DMS153 treated with DMSO at 0.1 percent for 48 hours (cell line): ENCODE measurements at regions not wholly inside any gene's neighbourhood (a gene's known extent, or its start where the extent isn't known, plus 50 kb on each side); places are given as distances from the start of the nearest gene placed in this dataset.
A peak's percentile ranks its signal among the peaks of the same experiment; 100 is the strongest.

Experiments
- DNase-seq: peaks from one replicate; lab custom pipeline; 2025; ENCODE audit not compliant: unreplicated experiment; lab: John Stamatoyannopoulos, UW

DNA sequence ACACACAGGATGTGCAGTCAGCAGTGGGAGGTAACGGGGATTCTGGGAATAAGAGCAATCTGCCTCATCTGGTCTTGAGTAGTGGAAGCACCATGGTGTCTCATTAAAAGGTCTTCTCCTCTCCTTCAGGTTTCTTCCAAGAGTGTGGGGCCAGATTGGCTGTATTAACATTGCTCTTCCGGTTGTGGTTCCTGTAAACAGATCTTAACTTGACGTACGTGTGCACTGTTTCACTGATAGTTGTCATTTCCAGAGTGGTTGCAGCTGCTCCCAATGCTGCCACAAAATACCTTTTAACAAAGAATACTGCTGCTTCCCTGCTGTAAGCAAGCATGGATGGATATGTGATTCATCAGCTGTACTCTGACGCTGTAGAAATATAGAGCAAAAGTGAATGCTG, 1443.4 kb upstream of the TENM3 start:
- DNase-seq = no peak

DNA sequence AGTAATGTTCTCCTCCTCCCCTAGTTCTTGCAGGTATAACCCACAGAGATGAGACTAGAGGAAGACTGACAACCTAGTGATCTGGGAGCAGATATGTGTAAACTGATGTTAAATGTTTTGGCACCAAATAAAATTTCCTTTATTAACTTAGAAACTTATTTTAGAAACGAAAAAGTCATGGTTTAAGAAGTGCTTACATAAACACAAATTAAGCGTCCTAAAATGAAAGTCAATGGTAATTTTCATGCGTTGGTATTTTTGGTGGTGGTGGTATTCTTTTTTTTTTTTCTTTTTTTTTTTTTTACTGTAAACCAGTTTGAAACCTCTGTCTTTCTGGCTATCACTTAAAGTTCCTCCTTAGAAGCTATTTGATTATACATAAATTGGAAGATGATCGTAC, 1438.1 kb upstream of the TENM3 start:
- DNase-seq = no peak

DNA sequence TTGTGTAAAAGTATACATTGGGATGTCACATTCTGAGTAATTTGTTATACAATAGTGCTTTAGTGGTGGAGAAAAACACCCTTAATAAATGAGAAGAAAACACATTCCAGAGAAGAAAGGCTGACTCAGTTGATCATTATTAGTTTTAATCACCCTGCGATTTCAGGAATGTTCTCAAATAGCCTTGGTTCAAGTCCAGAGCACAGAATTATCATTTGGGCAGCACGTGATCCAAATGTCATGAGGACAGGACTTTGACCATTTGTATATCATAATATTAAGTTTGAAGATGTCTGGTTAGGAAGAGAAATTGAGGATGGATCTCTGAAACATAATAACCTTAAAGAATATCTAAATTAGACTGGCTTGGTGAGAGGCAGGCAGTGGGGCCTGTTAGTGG, 1434.3 kb upstream of the TENM3 start:
- no peak for DNase-seq

DNA sequence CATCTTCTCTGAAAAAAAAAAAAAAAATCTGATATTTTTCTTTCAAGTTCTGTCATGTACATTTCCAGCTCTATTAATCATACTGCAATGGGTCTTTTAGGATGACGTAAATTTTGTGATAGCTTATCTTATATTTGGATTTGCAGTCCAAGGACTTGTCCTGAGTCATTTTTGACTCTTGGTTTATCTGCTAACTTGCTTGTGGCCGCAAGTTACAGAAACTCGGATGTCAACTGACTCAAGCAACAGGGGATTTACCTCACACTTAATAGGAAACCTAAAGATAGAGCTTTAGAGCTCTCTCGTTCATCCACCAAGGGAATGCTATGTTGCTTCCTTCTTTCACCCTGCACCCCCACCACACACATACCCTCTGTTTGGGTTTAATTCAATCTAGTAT, 1433.8 kb upstream of the TENM3 start:
- DNase-seq = no peak

DNA sequence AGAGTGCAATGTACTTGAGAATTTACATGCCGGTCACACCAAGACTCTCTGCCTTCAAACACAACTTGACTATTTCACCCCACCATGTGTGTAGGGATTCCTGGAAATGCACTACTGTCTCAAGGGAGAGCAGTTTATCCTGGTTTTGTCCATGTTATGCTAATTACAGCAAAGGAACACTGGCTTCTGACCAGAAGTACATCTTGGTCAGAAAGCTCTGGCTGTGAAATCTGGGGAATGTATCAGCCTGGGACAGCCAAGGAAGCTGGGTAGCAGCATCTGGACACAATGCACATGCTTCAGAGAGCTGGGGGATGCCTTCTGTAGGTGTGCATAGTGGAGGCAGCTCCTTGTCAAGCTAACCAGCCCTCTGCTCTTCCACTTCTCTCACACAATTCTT, 1432.6 kb upstream of the TENM3 start:
- no peak for DNase-seq

DNA sequence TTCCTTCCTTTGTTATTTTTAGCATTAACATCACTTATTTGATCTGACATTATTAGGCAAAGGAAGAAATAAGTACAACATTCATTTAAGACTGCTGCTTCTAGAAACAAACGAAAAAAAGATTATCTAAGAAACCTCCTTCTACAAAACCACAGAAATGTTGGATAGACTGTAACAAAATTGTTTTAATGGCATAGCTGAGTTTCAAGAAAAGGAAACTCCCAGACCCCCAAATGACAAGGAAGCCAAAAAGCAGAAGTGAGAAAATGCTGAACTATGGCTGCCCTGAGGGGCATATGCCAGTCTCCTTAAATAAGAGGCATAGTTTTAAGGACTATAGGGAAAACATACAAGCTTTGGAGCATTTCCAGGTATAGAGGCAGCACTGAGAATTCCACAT, 1431.6 kb upstream of the TENM3 start:
- DNase-seq = no peak

DNA sequence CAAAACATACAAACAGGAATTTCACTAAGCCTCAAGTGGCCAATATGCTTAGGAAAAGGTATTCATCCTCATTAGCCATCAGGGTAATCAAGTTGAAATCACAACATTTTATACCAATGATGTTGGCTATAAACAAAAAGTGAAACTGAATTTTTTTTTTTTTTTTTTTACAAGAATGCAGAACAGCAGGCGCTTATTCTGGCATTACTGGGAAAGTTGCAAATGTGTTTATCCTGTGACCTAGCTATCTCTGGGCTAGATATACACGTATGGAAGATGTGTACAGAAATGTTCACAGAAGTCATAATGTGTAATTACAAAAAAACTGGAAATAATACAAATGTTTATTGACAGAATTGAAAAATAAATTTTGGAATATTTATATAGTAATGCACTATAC, 1430.4 kb upstream of the TENM3 start:
- DNase-seq = no peak

DNA sequence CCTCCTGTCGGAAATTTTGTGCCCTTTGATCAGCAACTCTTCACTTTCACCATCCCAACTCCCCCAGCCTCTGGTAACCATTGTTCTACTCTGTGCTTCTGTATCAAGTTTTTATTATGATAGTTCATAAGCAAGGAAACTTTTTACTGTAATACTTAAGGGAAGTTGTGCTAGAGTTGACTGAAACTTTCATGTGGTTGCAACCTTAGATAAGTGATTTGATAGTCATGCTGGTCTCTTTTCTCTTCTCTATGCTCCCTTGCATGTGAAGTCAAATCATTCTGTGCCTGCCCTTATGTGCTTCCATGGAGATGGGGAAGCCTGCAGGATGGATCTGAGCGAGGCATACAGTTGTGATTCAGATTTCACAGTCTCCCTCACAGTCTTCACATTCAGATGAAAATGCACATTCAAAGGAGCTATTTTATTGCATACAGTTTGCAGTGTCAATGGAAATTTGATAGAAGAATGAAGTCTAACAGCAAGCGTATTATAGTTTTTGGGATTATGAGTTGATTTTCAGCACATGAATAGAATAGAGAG, 1428.3 kb upstream of the TENM3 start:
- no peak for DNase-seq

DNA sequence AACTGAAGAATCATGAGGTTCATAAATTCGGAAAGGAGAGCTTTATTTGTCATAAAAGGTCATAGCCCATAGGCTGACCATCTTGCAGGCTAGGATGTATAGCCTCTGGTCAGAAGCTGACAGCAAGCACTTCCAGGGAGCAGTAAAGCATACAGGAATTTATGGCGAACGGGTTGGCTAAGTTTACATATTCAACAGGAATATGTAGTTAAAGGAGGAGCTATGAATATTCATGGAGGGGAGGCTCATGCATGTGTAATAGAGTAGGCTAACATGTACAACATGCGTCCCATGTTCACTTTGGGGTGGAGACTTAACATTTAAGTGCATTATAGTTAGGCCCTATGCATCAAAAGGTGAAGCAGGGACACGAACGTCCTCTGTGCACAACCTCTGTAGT, 1425.7 kb upstream of the TENM3 start:
- DNase-seq = no peak

DNA sequence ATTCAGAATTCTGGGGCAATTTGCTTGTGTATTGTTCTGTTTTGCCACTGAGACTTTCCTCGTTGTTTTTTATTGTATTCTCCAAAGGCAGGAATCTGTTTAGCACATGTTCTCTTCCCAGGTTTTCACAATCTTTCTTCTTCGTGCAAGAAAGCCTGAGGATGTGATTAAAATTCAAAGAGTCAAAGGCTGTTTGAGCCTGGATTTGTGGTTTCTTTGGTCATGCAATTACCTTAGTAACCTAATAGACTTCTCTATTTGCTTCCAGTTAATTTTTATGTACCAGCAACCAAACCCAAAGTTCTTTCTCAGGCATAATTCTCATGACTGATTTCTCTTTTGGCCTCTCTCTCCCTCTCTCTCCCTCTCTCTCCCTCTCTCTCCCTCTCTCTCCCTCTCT, 1420.1 kb upstream of the TENM3 start:
- DNase-seq = no peak

DNA sequence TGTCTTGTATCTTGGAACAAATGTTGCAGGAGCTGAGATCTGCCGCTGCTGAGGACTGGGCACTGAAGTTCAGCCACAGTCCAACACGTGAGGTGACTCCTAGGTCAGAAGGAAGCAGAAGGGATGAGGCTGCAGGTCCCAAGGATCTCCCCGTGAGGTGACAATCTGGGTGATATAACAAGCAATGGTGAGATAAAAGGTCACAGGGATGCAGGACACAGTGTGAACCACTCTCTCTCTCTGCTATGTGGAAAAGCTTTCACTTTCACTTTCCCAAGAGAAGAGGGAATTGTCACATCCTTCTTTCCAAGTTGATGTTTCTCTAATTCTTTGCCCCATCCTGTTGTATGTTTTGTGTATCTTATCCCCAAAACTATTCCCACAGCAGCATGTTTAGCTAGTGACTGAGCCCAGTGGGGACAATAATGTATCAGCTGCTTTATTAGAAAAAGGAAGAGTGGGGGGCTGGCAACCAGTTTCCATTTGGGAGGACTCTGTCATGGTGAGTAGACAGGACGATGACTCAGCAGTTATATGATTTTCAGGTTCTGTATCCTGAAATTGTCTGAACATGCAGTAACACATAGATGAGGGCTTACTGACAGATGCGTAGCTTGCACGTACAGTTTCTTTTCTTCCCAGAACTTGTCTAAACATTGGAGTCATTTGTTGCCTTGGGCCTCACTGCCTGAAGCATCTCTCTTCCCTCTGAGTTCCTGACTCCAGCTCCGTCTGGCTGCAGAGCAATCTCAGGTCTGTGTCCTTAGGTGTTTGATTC, 1415.8 kb upstream of the TENM3 start:
- no peak for DNase-seq

DNA sequence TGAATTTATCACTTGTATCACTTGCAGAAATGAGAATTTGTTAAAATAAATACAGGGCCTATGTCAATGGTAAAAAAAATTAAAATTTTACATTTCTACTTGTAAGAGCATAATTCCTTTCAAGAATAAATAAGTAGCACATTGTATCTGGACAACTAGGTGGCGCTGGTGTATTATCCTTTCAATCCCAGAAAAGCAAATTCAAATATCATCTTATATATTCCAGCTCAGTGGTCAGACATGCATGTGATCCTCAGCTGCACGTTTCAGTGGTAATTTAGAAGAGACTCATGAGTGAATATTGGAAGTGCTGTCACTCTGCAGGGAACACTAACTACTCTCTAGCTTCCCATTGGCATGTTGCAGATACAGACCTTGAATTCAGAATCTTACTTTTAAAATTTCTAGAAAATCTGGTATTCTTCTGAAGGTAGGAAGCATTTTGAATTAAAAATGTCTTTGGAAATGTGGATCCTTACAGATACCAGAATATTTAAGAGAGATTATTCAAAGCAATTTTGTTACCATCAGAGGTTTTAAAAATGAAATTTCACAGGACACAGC, 1414.7 kb upstream of the TENM3 start:
- peak; percentile 57 for DNase-seq

DNA sequence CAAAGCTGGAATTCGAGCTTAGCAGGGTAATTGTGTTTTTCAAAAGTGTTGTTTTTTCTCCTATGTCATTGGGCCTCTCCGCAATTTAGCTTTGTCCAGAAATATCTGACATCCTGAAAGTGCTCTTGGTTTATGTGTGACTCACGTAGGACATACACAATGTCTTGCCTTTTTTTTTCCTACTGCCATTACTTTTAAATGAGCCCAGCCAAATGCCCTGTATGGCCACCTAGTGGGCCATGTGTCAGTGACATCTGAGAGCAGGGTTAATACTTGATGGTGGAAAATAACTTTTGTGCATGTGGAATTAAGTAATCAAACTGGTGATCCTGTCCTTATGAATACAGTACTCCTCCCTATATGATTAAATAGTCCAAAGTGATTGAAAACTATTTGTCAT, 1411.1 kb upstream of the TENM3 start:
- no peak for DNase-seq

DNA sequence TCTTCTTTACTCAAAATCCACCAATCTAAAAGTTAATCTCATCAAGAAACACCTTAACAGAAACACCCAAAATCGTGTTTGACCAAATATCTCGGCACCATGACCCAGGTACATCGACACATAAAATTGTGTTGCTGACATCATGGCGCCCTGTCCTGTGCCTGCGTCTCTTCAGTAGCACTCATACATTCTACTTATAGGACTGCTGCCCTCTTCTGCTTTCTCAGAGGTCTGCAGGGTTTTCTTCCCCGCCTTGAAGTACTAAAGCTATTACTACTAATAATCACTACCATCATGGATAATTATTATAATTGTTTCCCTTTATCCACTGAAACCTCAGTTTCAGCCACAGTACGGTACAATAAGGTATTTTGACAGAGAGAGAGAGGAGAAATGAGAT, 1403.1 kb upstream of the TENM3 start:
- DNase-seq = no peak

DNA sequence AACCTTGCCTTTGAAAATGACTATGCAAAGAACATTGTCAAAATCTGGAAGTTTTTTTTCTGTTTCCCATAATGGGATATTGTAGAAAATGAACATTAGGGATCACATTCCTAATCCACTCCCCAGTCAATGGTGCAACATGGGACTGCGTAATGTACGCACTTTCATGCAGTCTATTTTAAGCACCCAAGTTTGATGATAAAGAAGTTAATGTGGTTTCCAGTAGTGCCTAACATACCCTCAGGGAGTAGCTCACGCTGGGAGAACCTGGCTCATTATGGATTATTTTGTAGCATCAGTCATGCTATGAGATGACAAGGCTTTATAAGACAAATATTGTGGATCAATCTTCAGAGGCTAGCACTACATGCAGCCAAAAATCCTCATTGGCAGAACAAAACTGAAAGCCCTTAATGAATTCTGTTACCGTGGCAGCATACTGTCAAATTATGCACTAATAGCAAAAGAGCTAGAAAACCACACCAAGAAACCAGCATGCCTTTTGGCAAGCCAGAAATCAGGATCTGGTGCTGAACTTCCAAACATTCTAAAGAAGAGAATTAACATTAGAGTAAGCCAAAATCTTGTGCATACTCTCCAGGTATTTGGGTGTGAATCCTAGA, 1392.8 kb upstream of the TENM3 start:
- DNase-seq = no peak

DNA sequence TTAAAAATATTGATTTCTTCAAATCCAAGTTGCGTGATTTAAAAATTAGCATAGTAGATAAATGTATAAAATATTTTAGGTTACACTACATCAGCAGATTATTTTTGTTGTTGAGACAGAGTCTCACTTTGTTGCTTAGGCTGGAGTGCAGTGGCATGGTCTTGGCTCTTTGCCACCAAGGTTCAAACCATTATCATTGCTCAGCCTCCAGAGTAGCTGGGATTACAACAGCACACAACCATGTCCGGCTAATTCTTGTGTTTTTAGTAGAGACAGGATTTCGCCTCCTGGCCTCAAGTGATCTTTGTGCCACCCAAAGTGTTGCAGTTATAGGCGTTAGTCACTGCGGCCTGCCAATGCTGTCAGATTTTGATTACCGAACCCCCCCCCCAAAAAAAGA, 1390.5 kb upstream of the TENM3 start:
- no peak for DNase-seq

DNA sequence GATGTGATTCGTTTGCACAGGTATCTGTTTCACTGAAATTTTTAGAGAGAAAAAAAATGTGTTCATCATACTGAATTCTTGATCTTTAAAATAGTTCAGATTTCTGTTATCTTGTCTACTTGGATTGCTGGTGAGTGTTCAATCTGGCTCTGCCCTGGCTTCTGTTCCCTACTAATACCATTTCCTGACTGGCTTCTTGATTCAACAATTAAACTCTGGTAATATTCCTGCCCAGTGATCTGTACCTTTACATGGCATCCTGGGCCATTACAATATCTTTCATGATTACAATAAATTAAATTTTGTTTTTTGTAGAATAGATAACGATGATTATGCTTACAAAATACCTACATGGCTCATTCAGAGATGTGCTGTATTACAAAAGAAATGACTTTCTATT, 1388.0 kb upstream of the TENM3 start:
- DNase-seq = no peak

DNA sequence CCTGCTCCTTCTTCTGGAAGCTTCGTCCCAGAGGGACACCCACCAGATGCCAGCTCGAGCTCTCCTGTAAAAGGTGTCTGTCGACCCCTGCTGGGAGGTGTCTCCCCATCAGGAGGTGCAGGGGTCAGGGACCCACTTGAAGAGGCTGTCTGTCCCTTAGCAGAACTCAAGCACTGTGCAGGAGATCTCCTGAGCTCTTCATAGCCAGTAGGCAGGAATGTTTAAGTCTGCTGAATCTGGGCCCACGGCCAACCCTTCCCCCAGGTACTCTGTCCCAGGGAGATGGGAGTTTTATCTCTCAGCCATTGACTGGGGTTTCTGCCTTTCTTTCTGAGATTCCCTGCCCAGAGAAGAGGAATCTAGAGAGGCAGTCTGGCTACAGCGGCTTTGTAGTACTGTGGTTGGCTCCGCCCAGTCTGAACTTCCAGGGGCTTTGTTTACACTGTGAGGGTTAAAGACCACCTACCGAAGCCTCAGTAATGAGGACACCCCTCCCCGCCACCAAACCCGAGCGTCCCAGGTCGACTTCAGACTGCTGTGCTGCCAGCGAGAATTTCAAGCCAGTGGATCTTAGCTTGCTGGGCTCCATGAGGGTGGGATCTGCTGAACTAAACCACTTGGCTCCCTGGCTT, 1383.0 kb upstream of the TENM3 start:
- peak; percentile 30 for DNase-seq

DNA sequence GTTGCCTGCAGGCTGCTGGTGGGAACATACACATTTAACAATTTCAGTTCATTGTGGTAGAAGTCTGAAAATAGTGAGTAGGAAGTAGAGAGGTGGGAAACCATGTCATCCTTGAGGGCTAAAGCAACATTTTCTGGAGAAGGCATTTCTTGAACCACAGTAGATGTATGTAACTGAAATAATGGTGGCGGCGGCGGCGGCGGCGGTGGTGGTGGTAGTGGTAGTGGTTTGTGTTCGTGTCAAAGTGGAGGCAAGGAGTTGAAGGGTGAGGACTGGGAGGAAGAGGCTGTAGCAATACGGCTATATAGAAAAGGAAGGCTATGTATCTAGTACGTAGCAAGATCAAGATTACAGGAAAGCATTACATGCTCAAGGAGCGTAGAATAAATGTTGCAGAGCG, 1381.6 kb upstream of the TENM3 start:
- no peak for DNase-seq

DNA sequence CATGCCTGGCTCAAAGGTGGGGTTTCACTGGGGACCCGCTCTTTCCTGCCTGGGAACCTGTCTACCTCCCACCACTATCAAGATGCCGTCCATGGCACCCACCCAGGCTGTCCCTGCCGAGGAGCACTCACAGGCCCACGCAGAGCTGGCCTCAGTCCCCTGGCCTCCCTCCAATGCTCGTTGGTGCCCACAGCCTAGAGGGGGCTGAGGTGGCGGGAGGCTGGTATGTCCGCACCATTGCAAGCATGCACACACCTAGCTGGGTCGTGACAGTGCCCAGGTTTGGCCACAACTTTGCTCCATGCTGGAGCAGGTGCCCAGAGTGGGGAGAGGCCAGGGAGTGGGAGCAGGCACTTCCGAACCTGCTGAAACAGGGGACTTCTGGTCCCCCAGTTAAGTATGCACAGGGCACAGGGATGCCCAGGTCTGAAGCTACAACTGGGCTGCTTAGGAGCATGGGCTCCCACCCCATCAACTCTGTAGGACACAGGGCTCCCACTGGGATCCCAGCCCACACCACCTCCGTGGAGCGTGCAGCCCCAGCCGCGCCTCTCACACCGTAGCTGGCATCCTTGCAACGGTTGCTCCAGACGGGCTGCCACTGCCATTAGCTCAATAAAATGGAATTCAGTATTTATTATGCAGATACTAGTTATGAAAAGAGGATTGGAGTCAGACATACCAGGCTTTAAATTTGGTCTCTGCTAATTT, 1376.1 kb upstream of the TENM3 start:
- DNase-seq = no peak

DNA sequence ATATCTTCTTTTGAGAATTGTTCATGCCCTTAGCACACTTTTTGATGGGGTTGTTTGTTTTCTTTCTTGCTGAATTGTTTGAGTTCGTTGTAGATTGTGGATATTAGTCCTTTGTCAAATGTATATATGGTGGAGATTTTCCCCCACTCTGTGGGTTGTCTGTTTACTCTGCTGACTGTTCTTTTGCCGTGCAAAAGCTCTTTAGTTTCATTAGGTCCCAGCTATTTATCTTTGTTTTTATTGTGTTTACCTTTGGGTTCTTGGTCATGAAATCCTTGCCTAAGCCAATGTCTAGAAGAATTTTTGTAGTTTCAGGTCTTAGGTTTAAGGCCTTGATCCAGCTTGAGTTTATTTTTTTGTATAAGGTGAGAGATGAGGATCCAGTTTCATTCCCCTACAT, 1372.6 kb upstream of the TENM3 start:
- DNase-seq = no peak
